Trophoblast cell (in vitro differentiated cells and primary cell): ENCODE measurements at regions not wholly inside any gene's neighbourhood (a gene's known extent, or its start where the extent isn't known, plus 50 kb on each side); places are given as distances from the start of the nearest gene placed in this dataset.

Experiments
- DNase-seq, 2 donors: peaks; one replicate each; pipeline ENCODE4 v3.0.0-alpha.2; 2016
- H2AFZ ChIP-seq: 2 replicates; pipeline ENCODE4 v1.6.1; 2013; ENCODE audit warnings: low read length, moderate library complexity, mild to moderate bottlenecking; ENCODE audit not compliant: insufficient read depth, poor library complexity
- H2AK5ac ChIP-seq: 2 replicates; pipeline ENCODE4 v1.6.1; 2013; ENCODE audit warnings: mild to moderate bottlenecking, low read length
- H2BK120ac ChIP-seq: 2 replicates; pipeline ENCODE4 v1.6.1; 2013; ENCODE audit warnings: low read length, mild to moderate bottlenecking, moderate library complexity; ENCODE audit not compliant: insufficient read depth, poor library complexity
- H2BK12ac ChIP-seq: 2 replicates; pipeline ENCODE4 v1.6.1; 2013; ENCODE audit warnings: mild to moderate bottlenecking, low read length, moderate library complexity
- H2BK5ac ChIP-seq: 2 replicates; pipeline ENCODE4 v1.6.1; 2013; ENCODE audit warnings: low read length, low read depth, moderate library complexity, mild to moderate bottlenecking; ENCODE audit not compliant: poor library complexity
- H3K14ac ChIP-seq: 2 replicates; pipeline ENCODE4 v1.6.1; 2013; ENCODE audit warnings: mild to moderate bottlenecking, low read length
- H3K18ac ChIP-seq: 2 replicates; pipeline ENCODE4 v1.6.1; 2013; ENCODE audit warnings: mild to moderate bottlenecking, low read length
- H3K23ac ChIP-seq: 2 replicates; pipeline ENCODE4 v1.6.1; 2013; ENCODE audit warnings: low read length
- H3K27ac ChIP-seq: 2 replicates; pipeline ENCODE4 v1.5.1; 2013; ENCODE audit warnings: low read depth, mild to moderate bottlenecking, inconsistent platforms, low read length, moderate library complexity
- H3K27me3 ChIP-seq: 2 replicates; pipeline ENCODE4 v1.6.1; 2013; ENCODE audit warnings: inconsistent platforms, mild to moderate bottlenecking, low read length, moderate library complexity; ENCODE audit not compliant: insufficient read depth
- H3K36me3 ChIP-seq, 2 experiments: 1 replicate in 1 of 2; 2 replicates in 1 of 2; pipeline ENCODE4 v1.6.1; 2013; ENCODE audit warnings: low read length in 2 of 2, mild to moderate bottlenecking in 2 of 2, moderate library complexity in 1 of 2; ENCODE audit not compliant: insufficient read depth in 2 of 2, control insufficient read depth in 1 of 2
- H3K4ac ChIP-seq: 2 replicates; pipeline ENCODE4 v1.6.1; 2013; ENCODE audit warnings: low read depth, mild to moderate bottlenecking, low read length, moderate library complexity
- H3K4me1 ChIP-seq, 2 experiments: 1 replicate in 1 of 2; 2 replicates in 1 of 2; pipeline ENCODE4 v1.6.1; 2013; ENCODE audit warnings: low read length in 2 of 2, mild to moderate bottlenecking in 2 of 2, moderate library complexity in 1 of 2; ENCODE audit not compliant: insufficient read depth in 2 of 2, control insufficient read depth in 1 of 2
- H3K4me2 ChIP-seq: 2 replicates; pipeline ENCODE4 v1.6.1; 2013; ENCODE audit warnings: inconsistent platforms, mild to moderate bottlenecking, low read length, moderate library complexity
- H3K4me3 ChIP-seq: 2 replicates; pipeline ENCODE4 v1.5.1; 2013; ENCODE audit warnings: mild to moderate bottlenecking, low read depth, low read length, inconsistent platforms
- H3K79me1 ChIP-seq: one replicate; pipeline ENCODE4 v1.6.1; 2013; ENCODE audit warnings: low read length
- H3K79me2 ChIP-seq: 2 replicates; pipeline ENCODE4 v1.6.1; 2013; ENCODE audit warnings: low read length, mild to moderate bottlenecking; ENCODE audit not compliant: control insufficient read depth, insufficient read depth, poor library complexity
- H3K9ac ChIP-seq: 2 replicates; pipeline ENCODE4 v1.6.1; 2013; ENCODE audit warnings: mild to moderate bottlenecking, low read length
- H3K9me3 ChIP-seq: 2 replicates; pipeline ENCODE4 v1.6.1; 2013; ENCODE audit warnings: low read depth, mild to moderate bottlenecking, control low read depth, inconsistent platforms, low read length; ENCODE audit not compliant: insufficient read depth
- H4K12ac ChIP-seq: 2 replicates; pipeline ENCODE4 v1.6.1; 2013; ENCODE audit warnings: low read depth, mild to moderate bottlenecking, low read length, moderate library complexity
- H4K8ac ChIP-seq: 2 replicates; pipeline ENCODE4 v1.6.1; 2013; ENCODE audit warnings: low read depth, mild to moderate bottlenecking, low read length, moderate library complexity
- H4K91ac ChIP-seq: one replicate; pipeline ENCODE4 v1.6.1; 2013; ENCODE audit warnings: low read depth, mild to moderate bottlenecking, low read length, moderate library complexity
- WGBS: extraction: QIAGEN DNeasy Blood & Tissue Kit; methylation state at CpG from one replicate; pipeline ENCODE4 v1.1.7; 2013; ENCODE audit warnings: missing lambda C conversion rate; ENCODE audit not compliant: insufficient read length, insufficient coverage; ENCODE audit errors: extremely low coverage; 5-methylcytosine and 5-hydroxymethylcytosine counted together

DNA sequence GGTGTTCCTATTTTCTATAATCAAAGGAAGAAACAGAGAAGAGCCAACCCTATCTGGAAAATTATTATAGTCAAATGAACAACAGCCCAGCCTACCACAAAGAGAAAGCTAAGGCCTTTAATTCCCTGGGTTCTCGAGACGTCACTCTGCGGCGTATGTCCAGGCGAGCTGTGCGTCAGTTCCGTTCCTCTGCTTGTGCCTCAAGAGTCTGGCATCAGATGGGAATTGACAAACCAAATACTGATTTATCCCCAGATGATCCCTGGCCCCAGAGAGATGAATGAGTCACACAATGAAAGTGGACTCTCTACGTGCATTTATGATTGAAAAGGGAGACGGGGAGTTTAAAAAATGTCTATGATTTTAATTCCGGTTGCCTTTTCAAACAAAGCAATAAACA is 151.6 kb upstream of the PDE10A start:
- WGBS = no CpG with 5 or more reads among the region's 10 CpGs
- H3K79me2 ChIP-seq = no peaks in the 10 kb centered on the region
- no peak overlapping the region for H3K23ac ChIP-seq

DNA sequence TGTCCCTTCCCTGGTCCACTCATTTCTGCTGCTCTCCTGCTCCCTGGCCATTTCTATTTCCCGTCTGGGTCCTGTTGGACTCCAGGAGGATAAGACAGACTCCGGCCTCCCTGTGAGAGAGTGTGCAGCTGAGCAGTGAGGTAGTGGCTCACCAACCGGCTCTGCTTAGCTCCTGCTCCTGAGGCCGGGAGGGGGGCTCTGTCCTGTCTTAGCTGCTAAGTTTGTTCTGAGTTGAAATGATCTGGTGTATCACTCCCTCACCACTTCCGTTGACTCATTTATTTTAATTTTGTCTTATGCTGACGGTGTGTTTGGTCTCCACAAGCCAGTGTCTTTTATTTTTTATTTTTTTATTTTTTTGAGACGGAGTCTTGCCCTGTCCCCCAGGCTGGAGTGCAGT is 148.5 kb upstream of the PDE10A start:
- H4K8ac ChIP-seq = no peak overlapping the region
- DNase-seq = no peak
- no peaks in the 10 kb centered on the region for H3K4me1 ChIP-seq
- no peak overlapping the region for H2BK5ac ChIP-seq
- H3K14ac ChIP-seq = no peak overlapping the region
- H4K12ac ChIP-seq = no peak overlapping the region
- no peak overlapping the region for H3K18ac ChIP-seq
- peaks cover 7% of the 10 kb centered on the region for H3K9me3 ChIP-seq
- H4K91ac ChIP-seq = no peak overlapping the region
- no peak overlapping the region for H2BK12ac ChIP-seq
- no peak overlapping the region for H3K4ac ChIP-seq
- H3K4me3 ChIP-seq = no peak overlapping the region
- H3K79me1 ChIP-seq = no peaks in the 10 kb centered on the region
- no peak overlapping the region for H3K23ac ChIP-seq
- H2AK5ac ChIP-seq = no peak overlapping the region
- H3K79me2 ChIP-seq = no peaks in the 10 kb centered on the region
- H3K36me3 ChIP-seq = no peaks in the 10 kb centered on the region
- H3K9ac ChIP-seq = no peak overlapping the region
- H2BK120ac ChIP-seq = no peak overlapping the region
- H3K4me2 ChIP-seq = no peak overlapping the region
- peaks cover 2% of the 10 kb centered on the region for H3K27me3 ChIP-seq
- no peak overlapping the region for H2AFZ ChIP-seq
- H3K27ac ChIP-seq = no peak overlapping the region
- WGBS = no CpG with 5 or more reads among the region's 7 CpGs

More for the DNA sequence above, 151.6 kb upstream of the PDE10A start:
- no peak overlapping the region for H4K12ac ChIP-seq
- no peaks in the 10 kb centered on the region for H3K27me3 ChIP-seq
- H3K9me3 ChIP-seq = peaks cover 5% of the 10 kb centered on the region
- H3K14ac ChIP-seq = no peak overlapping the region
- H4K8ac ChIP-seq = no peak overlapping the region
- no peak overlapping the region for H3K9ac ChIP-seq
- no peak overlapping the region for H2BK12ac ChIP-seq
- no peak overlapping the region for H3K27ac ChIP-seq
- no peak overlapping the region for H3K4me3 ChIP-seq
- H3K4ac ChIP-seq = no peak overlapping the region
- DNase-seq = no peak
- H3K4me2 ChIP-seq = no peak overlapping the region
- no peak overlapping the region for H4K91ac ChIP-seq
- H2BK5ac ChIP-seq = no peak overlapping the region
- H3K79me1 ChIP-seq = no peaks in the 10 kb centered on the region
- no peak overlapping the region for H2AK5ac ChIP-seq
- H2AFZ ChIP-seq = no peak overlapping the region
- H3K4me1 ChIP-seq = no peaks in the 10 kb centered on the region
- no peaks in the 10 kb centered on the region for H3K36me3 ChIP-seq
- no peak overlapping the region for H2BK120ac ChIP-seq
- H3K18ac ChIP-seq = no peak overlapping the region

- Histone ChIP-seq H3K14ac (no peak overlapping the region), H3K27me3 (peaks cover 15% of the 10 kb centered on the region), H4K12ac (no peak overlapping the region), H4K91ac (no peak overlapping the region), H3K23ac (no peak overlapping the region), H3K36me3 (no peaks in the 10 kb centered on the region), H2BK12ac (no peak overlapping the region), H3K4me3 (no peak overlapping the region), H3K18ac (no peak overlapping the region), H3K4me2 (no peak overlapping the region), H3K27ac (no peak overlapping the region), H2BK120ac (no peak overlapping the region), H4K8ac (no peak overlapping the region), H3K79me1 (no peaks in the 10 kb centered on the region), H3K4ac (no peak overlapping the region), H2BK5ac (no peak overlapping the region), H3K9me3 (peaks cover 10% of the 10 kb centered on the region), H3K79me2 (no peaks in the 10 kb centered on the region), H2AFZ (no peak overlapping the region), H3K4me1 (peaks cover 0 to 8% of the 10 kb centered on the region in 2 experiments), H2AK5ac (no peak overlapping the region), H3K9ac (no peak overlapping the region)
- no peak for DNase-seq
- WGBS = no CpG with 5 or more reads among the region's 10 CpGs
These were observed 145.0 kb upstream of the PDE10A start for GRCh38 chr6:165808021-165808420.

DNA sequence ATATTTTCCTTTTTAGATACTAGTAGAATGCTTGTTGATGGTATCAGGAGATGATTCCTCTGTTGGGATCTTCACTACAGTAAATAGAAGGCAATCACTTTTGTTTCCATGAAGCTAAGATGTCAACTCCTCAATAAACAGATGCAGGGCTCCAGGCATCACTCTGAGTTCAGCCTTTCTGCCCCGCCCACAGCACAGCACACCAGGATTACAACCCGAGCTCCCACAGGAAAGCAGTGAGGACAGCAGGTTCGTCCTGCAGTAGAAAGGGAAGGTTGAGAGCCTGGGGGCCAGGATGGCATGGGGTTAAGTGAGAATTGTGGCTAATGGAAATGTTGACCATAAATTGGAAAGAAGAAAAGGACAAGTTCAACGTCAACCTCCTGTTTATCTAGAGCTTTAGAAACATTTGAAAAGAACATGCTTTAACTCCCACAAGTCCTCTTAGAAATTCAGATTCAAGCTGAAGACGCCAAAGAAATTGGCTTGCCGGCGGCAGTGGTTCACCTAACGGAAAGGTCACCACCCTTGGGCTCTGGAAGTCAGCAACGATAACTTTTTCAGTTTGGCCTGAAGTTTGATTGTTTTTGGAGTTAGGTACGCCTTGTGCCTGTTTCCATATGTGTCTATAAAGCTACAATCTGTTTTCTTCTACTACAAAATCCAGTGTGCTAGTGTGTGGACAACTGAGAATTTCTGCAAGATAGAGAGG is 144.4 kb upstream of the PDE10A start:
- no peak overlapping the region for H3K18ac ChIP-seq
- H3K27ac ChIP-seq = no peak overlapping the region
- H2BK120ac ChIP-seq = no peak overlapping the region
- H3K79me2 ChIP-seq = no peaks in the 10 kb centered on the region
- no peak overlapping the region for H3K9ac ChIP-seq
- H3K23ac ChIP-seq = no peak overlapping the region
- no peaks in the 10 kb centered on the region for H3K79me1 ChIP-seq
- no peak overlapping the region for H4K8ac ChIP-seq
- no peak overlapping the region for H3K4me2 ChIP-seq
- no CpG with 5 or more reads among the region's 10 CpGs for WGBS
- peaks cover 15% of the 10 kb centered on the region for H3K27me3 ChIP-seq
- H2AK5ac ChIP-seq = no peak overlapping the region
- H3K4me3 ChIP-seq = no peak overlapping the region
- no peak overlapping the region for H4K91ac ChIP-seq
- peaks cover 10% of the 10 kb centered on the region for H3K9me3 ChIP-seq
- no peak overlapping the region for H2BK12ac ChIP-seq
- no peak overlapping the region for H3K14ac ChIP-seq
- H3K4ac ChIP-seq = no peak overlapping the region
- H2AFZ ChIP-seq = no peak overlapping the region
- no peaks in the 10 kb centered on the region for H3K36me3 ChIP-seq
- H4K12ac ChIP-seq = no peak overlapping the region
- DNase-seq = peak; percentile 78 to 88
- H2BK5ac ChIP-seq = no peak overlapping the region
- peaks cover 0 to 8% of the 10 kb centered on the region in 2 experiments for H3K4me1 ChIP-seq
